HCT116 (cell line): ENCODE measurements at regions not wholly inside any gene's neighbourhood (a gene's known extent, or its start where the extent isn't known, plus 50 kb on each side); places are given as distances from the start of the nearest gene placed in this dataset.

ENCODE experiments used
- ATAC-seq: fragments of 200-7000 bp; cut with Tn5 transposase; 2 replicates; pipeline ENCODE4 v1.9.1; 2020; ENCODE audit warnings: mild to moderate bottlenecking, moderate library complexity
- BruUV-seq: library from RNA; stranded (reverse); fragments of 400-500 nt; replicated peaks from 2 replicates; lab custom pipeline; 2021; lab: Mats Ljungman, UMichigan
- CTCF ChIA-PET: fragments of 300-600 bp; sonication (Branson Sonifier 250); formaldehyde crosslinking; loops from one replicate; lab custom pipeline; 2021; ENCODE audit warnings: antibody characterized with exemption; lab: Charles Lee
- POLR2A ChIA-PET: fragments of 300-600, 350-600 bp; sonication (Branson Sonifier 250); formaldehyde crosslinking; loops from one replicate; lab custom pipeline; 2021; ENCODE audit warnings: antibody characterized with exemption; lab: Charles Lee
- RAD21 ChIA-PET, 2 experiments: fragments of 300-600 bp; sonication (Branson Sonifier 250); formaldehyde crosslinking; loops; one replicate each; lab custom pipeline; 2023; ENCODE audit warnings: low total read pairs in 2 of 2; ENCODE audit not compliant: uncharacterized antibody in 2 of 2, unreplicated experiment in 2 of 2, low non-redundant PET in 1 of 2; lab: Charles Lee
- DNase-seq: peaks from one replicate; pipeline ENCODE4 v3.0.0-alpha.2; 2010; ENCODE audit warnings: low read depth, low spot score
- H2AFZ ChIP-seq: fragments of 200-600 bp; shearing (Covaris generic), sonication (generic); 2 replicates; pipeline ENCODE4 v1.6.1; 2017; ENCODE audit warnings: low read depth, mixed run types, mixed read lengths, antibody characterized with exemption, low read length; ENCODE audit not compliant: poor library complexity, severe bottlenecking
- H3K27ac ChIP-seq: 2 replicates; pipeline ENCODE4 v1.5.1; 2012; ENCODE audit warnings: low read depth, low read length
- H3K27me3 ChIP-seq: fragments of 200-600 bp; sonication (generic); 2 replicates; pipeline ENCODE4 v1.6.1; 2016; ENCODE audit warnings: mixed run types, low read length, mixed read lengths; ENCODE audit not compliant: insufficient read depth
- H3K36me3 ChIP-seq, 2 experiments: fragments of 200-500 bp in 1 of 2; fragments of 200-600 bp in 1 of 2; sonication (Bioruptor generic) in 1 of 2; sonication (generic) in 1 of 2; 2 replicates each; pipeline versions ENCODE4 v1.5.1 to v1.6.1; 2014 to 2016; ENCODE audit warnings: low read length in 2 of 2, inconsistent platforms in 1 of 2, mixed read lengths in 1 of 2, mixed run types in 1 of 2; ENCODE audit not compliant: insufficient read depth in 2 of 2, control insufficient read depth in 1 of 2
- H3K4me1 ChIP-seq, 2 experiments: fragments of 200-600 bp in 1 of 2; sonication (generic) in 1 of 2; 2 replicates each; pipeline versions ENCODE4 v1.5.1 to v1.6.1; 2012 to 2017; ENCODE audit warnings: low read length in 2 of 2, inconsistent platforms in 1 of 2, mild to moderate bottlenecking in 1 of 2, mixed read lengths in 1 of 2, mixed run types in 1 of 2, moderate library complexity in 1 of 2; ENCODE audit not compliant: insufficient read depth in 2 of 2, control insufficient read depth in 1 of 2
- H3K4me2 ChIP-seq: fragments of 200-600 bp; sonication (generic); 2 replicates; pipeline ENCODE4 v1.6.1; 2017; ENCODE audit warnings: mixed run types, low read length, mixed read lengths
- H3K4me3 ChIP-seq, 2 experiments: fragments of 200-600 bp in 1 of 2; sonication (generic) in 1 of 2; replicated peaks in 1 of 2; 2 replicates each; pipeline ENCODE4 v1.5.1; 2011 to 2016; ENCODE audit warnings: low read length in 2 of 2, control low read depth in 1 of 2, low read depth in 1 of 2, mild to moderate bottlenecking in 1 of 2, mixed read lengths in 1 of 2, mixed run types in 1 of 2
- H3K79me2 ChIP-seq: fragments of 200-600 bp; sonication (generic); 2 replicates; pipeline ENCODE4 v1.6.1; 2017; ENCODE audit warnings: mild to moderate bottlenecking, mixed run types, low read length, moderate library complexity, mixed read lengths; ENCODE audit not compliant: insufficient read depth
- H3K9ac ChIP-seq: fragments of 200-600 bp; sonication (generic); 2 replicates; pipeline ENCODE4 v1.6.1; 2016; ENCODE audit warnings: low read length, mixed read lengths
- H3K9me2 ChIP-seq: fragments of 200-600 bp; sonication (generic), shearing (Covaris generic); 2 replicates; pipeline ENCODE4 v1.6.1; 2017; ENCODE audit warnings: mixed run types, mild to moderate bottlenecking, moderate library complexity; ENCODE audit not compliant: insufficient read depth
- H3K9me3 ChIP-seq, 2 experiments: fragments of 200-500 bp in 1 of 2; fragments of 200-600 bp in 1 of 2; sonication (Bioruptor generic) in 1 of 2; sonication (generic) in 1 of 2; 2 replicates each; pipeline ENCODE4 v1.6.1; 2014 to 2017; ENCODE audit warnings: low read length in 2 of 2, mixed read lengths in 2 of 2, inconsistent platforms in 1 of 2, low read depth in 1 of 2, mild to moderate bottlenecking in 1 of 2, mixed run types in 1 of 2, moderate library complexity in 1 of 2; ENCODE audit not compliant: control insufficient read depth in 1 of 2, insufficient read depth in 1 of 2
- H4K20me1 ChIP-seq: fragments of 200-600 bp; sonication (generic), shearing (Covaris generic); 2 replicates; pipeline ENCODE4 v1.6.1; 2017; ENCODE audit warnings: mixed run types, mild to moderate bottlenecking, moderate library complexity; ENCODE audit not compliant: insufficient read depth
- ATF3 ChIP-seq: IDR thresholded peaks from 2 replicates; pipeline ENCODE4 v1.6.1; 2012
- CBX3 ChIP-seq: IDR thresholded peaks from 2 replicates; pipeline ENCODE4 v1.6.1; 2012; ENCODE audit warnings: low read depth
- CEBPB ChIP-seq: IDR thresholded peaks from 2 replicates; pipeline ENCODE4 v1.6.1; 2012; ENCODE audit warnings: low read depth
- CTCF ChIP-seq, 3 experiments: fragments of 200-600 bp in 1 of 3; sonication (generic) in 1 of 3; IDR thresholded peaks in 2 of 3; conservative IDR thresholded peaks in 1 of 3; 2 replicates each; pipeline ENCODE4 v1.5.1; 2012 to 2017; ENCODE audit warnings: low read depth in 2 of 3, low read length in 2 of 3, antibody characterized with exemption in 1 of 3, borderline replicate concordance in 1 of 3, control low read depth in 1 of 3, mild to moderate bottlenecking in 1 of 3, mixed read lengths in 1 of 3, mixed run types in 1 of 3, moderate library complexity in 1 of 3; ENCODE audit not compliant: insufficient read depth in 1 of 3
- EGR1 ChIP-seq: IDR thresholded peaks from 2 replicates; pipeline ENCODE4 v1.6.1; 2012; ENCODE audit warnings: low read depth
- ELF1 ChIP-seq: IDR thresholded peaks from 2 replicates; pipeline ENCODE4 v1.6.1; 2012; ENCODE audit warnings: low read depth, borderline replicate concordance
- EZH2 ChIP-seq: fragments of 200-600 bp; sonication (generic); IDR thresholded peaks from 2 replicates; pipeline ENCODE4 v1.6.1; 2017; ENCODE audit warnings: antibody characterized with exemption, mixed run types
- EZH2phosphoT487 ChIP-seq: fragments of 200-600 bp; IDR thresholded peaks from 2 replicates; pipeline ENCODE4 v1.6.1; 2018; ENCODE audit warnings: antibody characterized with exemption, borderline replicate concordance
- FOSL1 ChIP-seq: IDR thresholded peaks from 2 replicates; pipeline ENCODE4 v1.6.1; 2012; ENCODE audit warnings: low read depth
- JUND ChIP-seq: IDR thresholded peaks from 2 replicates; pipeline ENCODE4 v1.6.1; 2012
- MAX ChIP-seq: IDR thresholded peaks from 2 replicates; pipeline ENCODE4 v1.6.1; 2012
- POLR2AphosphoS5 ChIP-seq: IDR thresholded peaks from 2 replicates; pipeline ENCODE4 v1.6.1; 2011; ENCODE audit warnings: mild to moderate bottlenecking, low read depth, low read length, moderate library complexity
- SIN3A ChIP-seq: IDR thresholded peaks from 2 replicates; pipeline ENCODE4 v1.6.1; 2012; ENCODE audit warnings: low read depth
- SP1 ChIP-seq: IDR thresholded peaks from 2 replicates; pipeline ENCODE4 v1.6.1; 2012; ENCODE audit warnings: low read depth
- SRF ChIP-seq: IDR thresholded peaks from 2 replicates; pipeline ENCODE4 v1.6.1; 2012; ENCODE audit warnings: low read depth
- TCF7L2 ChIP-seq: IDR thresholded peaks from 2 replicates; pipeline ENCODE4 v1.7.0; 2011; ENCODE audit warnings: borderline replicate concordance, inconsistent platforms; ENCODE audit not compliant: insufficient read depth, insufficient read length; ENCODE audit errors: extremely low read depth
- YY1 ChIP-seq: IDR thresholded peaks from 2 replicates; pipeline ENCODE4 v1.6.1; 2011; ENCODE audit warnings: low read length, low read depth, moderate library complexity, mild to moderate bottlenecking; ENCODE audit not compliant: insufficient replicate concordance; ENCODE audit errors: extremely low read depth
- ZFX ChIP-seq: fragments of 450-650 bp; IDR thresholded peaks from 2 replicates; pipeline ENCODE4 v1.6.1; 2017
- ZNF274 ChIP-seq: fragments of 200-500 bp; sonication (Bioruptor generic); IDR thresholded peaks from 2 replicates; pipeline ENCODE4 v1.6.1; 2014; ENCODE audit warnings: mild to moderate bottlenecking, low read depth, low read length, inconsistent platforms
- intact Hi-C: fragments of 100-400 bp; cut with micrococcal nuclease; formaldehyde crosslinking; loops from 2 replicates; pipeline ENCODE4 v1.10.0; 2022
- TF ChIP-seq, protein P1 (sequence below): IDR thresholded peaks from 2 replicates; pipeline ENCODE4 v1.6.1; 2011; ENCODE audit warnings: mild to moderate bottlenecking, low read length, moderate library complexity; ENCODE audit not compliant: insufficient replicate concordance; ENCODE audit errors: extremely low read depth

DNA sequence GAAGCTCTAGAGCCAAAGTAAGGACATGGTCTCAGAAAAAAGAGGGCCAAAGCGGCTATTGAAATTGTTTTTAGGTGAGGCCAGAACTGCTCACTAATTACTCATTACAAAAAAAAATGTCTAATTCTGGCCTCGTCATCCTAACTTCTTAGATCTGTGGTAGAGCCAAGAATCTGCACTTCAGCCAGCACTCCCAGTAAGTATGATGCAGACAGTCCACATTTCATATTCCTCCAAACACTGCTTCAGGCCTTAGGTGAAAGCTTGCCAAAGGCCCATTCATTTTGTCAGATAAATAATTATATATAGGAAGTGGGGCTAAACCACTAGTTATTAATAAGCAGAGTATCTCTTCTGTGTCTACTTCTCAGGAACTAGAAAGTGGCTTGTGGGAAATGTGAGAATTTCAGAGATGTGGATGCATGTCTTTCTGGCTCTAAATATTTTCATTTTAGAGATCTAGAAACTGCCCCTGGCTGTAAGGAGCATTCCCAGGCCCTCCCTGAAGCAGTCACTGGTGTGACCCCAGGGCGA, 554.0 kb downstream of the TLE4 start:
- TF ChIP-seq TCF7L2 = no peak
- no peak for TF ChIP-seq POLR2AphosphoS5
- no peak for TF ChIP-seq FOSL1
- no peak for TF ChIP-seq EGR1
- TF ChIP-seq JUND = no peak
- no peak for TF ChIP-seq EZH2
- TF ChIP-seq CEBPB = no peak
- TF ChIP-seq ATF3 = no peak
- no peak for TF ChIP-seq MAX
- no peak for TF ChIP-seq CBX3
- TF ChIP-seq ELF1 = no peak
- TF ChIP-seq ZFX = no peak
- no peak for TF ChIP-seq CTCF (IDR thresholded peaks at IDR 0.05 in 2 of 3, conservative IDR thresholded peaks at IDR 0.05 in 1 of 3; ENCODE audit: borderline replicate concordance in 1 of 3, insufficient read depth in 1 of 3, low read depth in 2 of 3, low read length in 2 of 3)
- no peak for TF ChIP-seq EZH2phosphoT487
- no peak for TF ChIP-seq SRF
- TF ChIP-seq, protein P1, sequence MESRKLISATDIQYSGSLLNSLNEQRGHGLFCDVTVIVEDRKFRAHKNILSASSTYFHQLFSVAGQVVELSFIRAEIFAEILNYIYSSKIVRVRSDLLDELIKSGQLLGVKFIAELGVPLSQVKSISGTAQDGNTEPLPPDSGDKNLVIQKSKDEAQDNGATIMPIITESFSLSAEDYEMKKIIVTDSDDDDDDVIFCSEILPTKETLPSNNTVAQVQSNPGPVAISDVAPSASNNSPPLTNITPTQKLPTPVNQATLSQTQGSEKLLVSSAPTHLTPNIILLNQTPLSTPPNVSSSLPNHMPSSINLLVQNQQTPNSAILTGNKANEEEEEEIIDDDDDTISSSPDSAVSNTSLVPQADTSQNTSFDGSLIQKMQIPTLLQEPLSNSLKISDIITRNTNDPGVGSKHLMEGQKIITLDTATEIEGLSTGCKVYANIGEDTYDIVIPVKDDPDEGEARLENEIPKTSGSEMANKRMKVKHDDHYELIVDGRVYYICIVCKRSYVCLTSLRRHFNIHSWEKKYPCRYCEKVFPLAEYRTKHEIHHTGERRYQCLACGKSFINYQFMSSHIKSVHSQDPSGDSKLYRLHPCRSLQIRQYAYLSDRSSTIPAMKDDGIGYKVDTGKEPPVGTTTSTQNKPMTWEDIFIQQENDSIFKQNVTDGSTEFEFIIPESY = no peak
- TF ChIP-seq SIN3A = no peak
- TF ChIP-seq SP1 = no peak
- no peak for TF ChIP-seq ZNF274
- TF ChIP-seq YY1 = no peak
- RAD21 ChIA-PET = no interaction called here
- H3K79me2 ChIP-seq = no peaks in the 10 kb centered on the region
- ATAC-seq (no peak), DNase-seq (no peak)
- H3K4me2 ChIP-seq = no peak overlapping the region
- no peak overlapping the region for H2AFZ ChIP-seq
- H3K4me3 ChIP-seq = no peak overlapping the region
- H3K36me3 ChIP-seq = no peaks in the 10 kb centered on the region
- CTCF ChIA-PET = no interaction called here
- H3K27me3 ChIP-seq = no peaks in the 10 kb centered on the region
- no peaks in the 10 kb centered on the region for H3K4me1 ChIP-seq
- no peaks in the 10 kb centered on the region for H3K9me2 ChIP-seq
- no peak overlapping the region for H3K9ac ChIP-seq
- no peaks in the 10 kb centered on the region for H4K20me1 ChIP-seq
- POLR2A ChIA-PET = no interaction called here
- peaks cover 0 to 7% of the 10 kb centered on the region in 2 experiments; a peak in 1 of 4 replicates for H3K9me3 ChIP-seq
- BruUV-seq = no TSS peak
- no peak overlapping the region for H3K27ac ChIP-seq
- intact Hi-C loops = no loop called here
